T-helper 2 cell treated with Interferon-gamma antibody and Interleukin-4, amounts not matched to agents 100 ng/mL and 5 ng/mL, for 36 hours (primary cell): ENCODE measurements at regions not wholly inside any gene's neighbourhood (a gene's known extent, or its start where the extent isn't known, plus 50 kb on each side); places are given as distances from the start of the nearest gene placed in this dataset.

Source experiments
- intact Hi-C: fragments of 100-400 bp; cut with micrococcal nuclease; formaldehyde crosslinking; loops from one replicate; pipeline ENCODE4 v1.15.1; 2023

DNA sequence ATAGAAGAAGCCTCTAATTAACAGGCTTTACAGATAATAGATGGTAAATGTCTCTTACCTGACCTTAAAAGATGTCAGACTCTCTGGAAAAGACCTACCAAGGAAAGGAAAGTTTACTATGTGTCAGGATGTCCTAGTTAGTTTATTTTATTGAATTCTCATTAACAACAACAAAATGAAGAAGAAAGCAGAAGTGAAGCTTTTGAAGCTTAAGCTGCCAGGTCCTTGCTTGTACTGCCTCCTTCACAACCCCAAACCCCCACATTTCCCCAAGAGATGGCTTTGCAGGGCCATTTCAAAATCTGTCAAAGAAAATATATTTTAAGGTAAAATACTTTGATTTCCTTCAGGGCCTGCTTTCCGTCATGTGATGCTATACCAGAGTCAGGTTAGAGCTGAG lies 798.4 kb downstream of the TUSC7 start:
- intact Hi-C loops, result no loop called here

- intact Hi-C loops, result no loop called here
Measured at GRCh38 chr3:117509858-117510257, 800.3 kb downstream of the TUSC7 start.

DNA sequence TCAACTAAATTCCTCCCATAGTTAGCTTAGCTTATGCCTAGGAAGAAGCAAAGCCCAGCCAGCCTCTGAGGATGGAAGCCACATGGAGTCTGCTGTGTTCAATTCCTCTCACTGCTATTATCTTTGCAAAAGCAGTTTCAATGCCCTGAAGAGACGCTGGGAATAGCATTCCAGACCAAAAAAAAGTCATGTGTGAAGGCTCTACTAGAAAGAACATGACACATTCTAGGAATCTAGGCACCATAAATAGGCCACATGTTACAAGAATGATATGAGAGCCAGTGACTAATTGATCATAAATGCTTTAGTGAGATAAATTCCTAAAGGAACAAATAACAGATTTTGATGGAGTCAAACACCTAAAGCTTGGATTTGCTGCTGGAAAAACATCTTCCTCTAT lies 800.8 kb downstream of the TUSC7 start:
- intact Hi-C loops, result no loop called here

GRCh38 chr3:117512975-117513374 lies 803.4 kb downstream of the TUSC7 start:
- intact Hi-C loops, result no loop called here

- intact Hi-C loops, result no loop called here
Measured at GRCh38 chr3:117515309-117515708, 805.7 kb downstream of the TUSC7 start.

- intact Hi-C loops, result no loop called here
Measured at GRCh38 chr3:117518364-117518763, 808.8 kb downstream of the TUSC7 start.

- intact Hi-C loops, result no loop called here
Measured at GRCh38 chr3:117519776-117520175, 810.2 kb downstream of the TUSC7 start.

GRCh38 chr3:117520582-117520981 lies 811.0 kb downstream of the TUSC7 start:
- intact Hi-C loops, result no loop called here

- intact Hi-C loops, result no loop called here
Measured at GRCh38 chr3:117523418-117523817, 813.8 kb downstream of the TUSC7 start.

GRCh38 chr3:117524890-117525289 lies 815.3 kb downstream of the TUSC7 start:
- intact Hi-C loops, result no loop called here

DNA sequence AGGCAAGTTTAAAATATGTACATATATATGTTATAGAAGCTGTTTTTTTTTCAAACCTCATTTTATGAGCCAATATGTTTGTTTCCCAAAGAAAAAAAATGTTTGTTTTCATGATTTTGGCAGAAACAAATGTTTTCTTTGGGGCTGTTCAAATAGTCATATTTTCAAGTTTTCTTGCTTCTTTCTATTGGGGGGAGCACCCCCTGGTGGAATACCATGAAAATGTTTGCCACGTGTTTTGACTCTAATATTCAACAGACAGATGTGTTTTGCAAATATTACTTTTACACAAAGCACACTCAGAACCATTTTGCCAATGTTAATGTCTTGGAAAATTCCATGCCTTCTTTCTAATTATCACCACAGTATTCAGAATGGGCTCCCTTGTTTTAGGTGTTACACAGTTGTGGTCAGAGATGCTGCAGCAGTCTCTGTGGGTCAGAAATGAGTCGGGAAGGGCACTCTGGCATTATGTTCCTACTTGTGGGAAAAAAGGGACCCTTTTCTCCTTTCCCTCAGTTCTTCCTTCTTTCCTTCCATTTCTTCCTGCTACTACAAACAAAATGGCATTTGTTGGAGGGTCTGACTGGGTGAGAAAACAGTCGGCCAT lies 817.0 kb downstream of the TUSC7 start:
- intact Hi-C loops, result loop anchor here (2.0 kb wide), 1 partner anchor 508 kb away; no protein-coding TSS in a partner anchor

- intact Hi-C loops, result loop anchor here (2.0 kb wide), 1 partner anchor 509 kb away; no protein-coding TSS in a partner anchor
Measured at GRCh38 chr3:117527346-117527745, 817.8 kb downstream of the TUSC7 start.

GRCh38 chr3:117528688-117529087 lies 819.1 kb downstream of the TUSC7 start:
- intact Hi-C loops, result no loop called here

DNA sequence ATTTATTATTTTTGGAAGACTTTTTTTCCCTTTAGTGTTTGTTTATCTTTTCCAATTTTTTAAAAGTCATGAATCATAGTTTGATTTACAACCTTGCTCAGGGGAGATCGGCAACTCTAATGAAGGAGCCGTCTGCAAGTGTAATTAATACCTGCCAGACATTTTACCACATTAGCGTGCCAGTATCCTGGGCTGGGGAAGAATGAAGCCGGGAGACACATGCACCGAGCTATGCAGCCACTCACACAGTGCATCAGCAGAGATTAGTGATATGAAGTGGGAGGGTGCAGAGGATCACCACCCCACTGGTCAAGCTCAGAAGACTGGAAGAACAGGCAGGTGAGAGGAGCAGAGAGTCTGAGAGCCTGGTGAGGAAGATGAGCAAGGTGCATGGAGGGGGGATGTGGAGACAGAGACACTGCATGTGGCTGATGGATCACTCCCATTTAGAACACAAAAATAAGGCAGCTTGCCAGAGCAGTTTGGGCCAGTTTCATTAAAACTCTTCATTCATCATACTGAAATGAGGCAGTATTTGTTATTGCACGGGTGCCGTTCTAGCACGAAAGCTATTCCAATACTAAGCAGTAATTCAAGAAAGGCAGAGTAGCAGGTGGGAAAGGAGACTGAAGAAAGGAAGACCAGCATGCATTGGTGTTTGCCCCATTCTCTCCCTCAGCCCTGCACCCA lies 821.6 kb downstream of the TUSC7 start:
- intact Hi-C loops, result no loop called here

DNA sequence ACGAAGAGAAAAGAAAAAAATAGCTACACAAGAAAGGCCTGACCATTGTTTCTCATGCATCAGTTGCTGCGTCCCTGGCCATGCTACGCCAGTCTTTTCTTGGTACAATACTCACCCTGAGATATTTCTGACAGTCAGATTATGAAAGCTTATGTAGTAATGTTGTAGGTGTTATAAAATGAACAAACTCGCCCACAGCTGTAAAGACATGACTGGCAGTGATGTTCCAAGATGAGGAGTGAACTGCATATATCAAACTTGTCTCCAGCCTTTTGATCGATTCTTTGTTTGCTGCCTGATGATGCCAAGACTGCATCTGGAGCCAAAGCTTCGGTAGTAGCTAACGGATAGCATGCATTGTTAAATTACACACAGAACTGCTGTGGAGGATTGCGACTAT lies 822.7 kb downstream of the TUSC7 start:
- intact Hi-C loops, result no loop called here

GRCh38 chr3:117534138-117534537 lies 824.6 kb downstream of the TUSC7 start:
- intact Hi-C loops, result no loop called here

- intact Hi-C loops, result no loop called here
Measured at GRCh38 chr3:117536006-117536405, 826.4 kb downstream of the TUSC7 start.

- intact Hi-C loops, result no loop called here
Measured at GRCh38 chr3:117537949-117538348, 828.4 kb downstream of the TUSC7 start.

GRCh38 chr3:117539729-117540128 lies 830.1 kb downstream of the TUSC7 start:
- intact Hi-C loops, result no loop called here

GRCh38 chr3:117540597-117540996 lies 831.0 kb downstream of the TUSC7 start:
- intact Hi-C loops, result no loop called here

DNA sequence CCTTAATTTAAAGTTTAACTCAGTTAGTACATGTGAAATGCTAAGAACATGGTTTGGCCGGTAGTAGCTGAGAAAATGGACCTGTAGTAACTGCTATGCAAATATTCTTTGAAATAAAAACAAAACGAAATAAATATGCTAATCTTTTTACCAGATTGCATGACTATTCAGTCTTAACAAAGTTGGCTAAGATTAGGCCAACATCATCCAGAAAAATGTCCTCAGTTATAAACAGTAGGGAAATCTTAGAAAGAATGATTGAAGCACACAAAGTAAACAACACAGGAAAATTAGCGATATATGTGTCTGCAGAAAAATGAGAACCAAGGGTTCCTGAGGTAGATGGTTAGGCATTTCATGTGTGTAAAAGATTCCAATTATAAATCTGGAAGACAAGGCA lies 832.1 kb downstream of the TUSC7 start:
- intact Hi-C loops, result no loop called here

DNA sequence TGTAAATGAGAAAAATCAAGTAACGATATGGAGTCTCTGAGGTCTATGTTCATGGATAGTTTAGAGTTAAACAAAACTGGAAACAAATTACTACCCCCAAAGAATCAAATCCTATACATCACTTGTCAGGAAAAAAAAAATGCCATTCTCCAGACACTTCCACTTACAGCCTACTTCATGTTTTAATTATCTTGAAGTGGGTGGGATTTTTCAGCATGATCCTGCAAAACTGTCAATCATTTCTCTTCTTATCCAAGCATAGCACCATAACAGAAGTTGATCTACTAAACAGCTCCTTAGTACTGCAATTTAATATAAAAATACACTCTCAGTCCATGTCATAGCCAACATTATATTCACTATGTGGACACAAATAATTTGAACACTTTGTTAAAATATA lies 833.9 kb downstream of the TUSC7 start:
- intact Hi-C loops, result no loop called here

DNA sequence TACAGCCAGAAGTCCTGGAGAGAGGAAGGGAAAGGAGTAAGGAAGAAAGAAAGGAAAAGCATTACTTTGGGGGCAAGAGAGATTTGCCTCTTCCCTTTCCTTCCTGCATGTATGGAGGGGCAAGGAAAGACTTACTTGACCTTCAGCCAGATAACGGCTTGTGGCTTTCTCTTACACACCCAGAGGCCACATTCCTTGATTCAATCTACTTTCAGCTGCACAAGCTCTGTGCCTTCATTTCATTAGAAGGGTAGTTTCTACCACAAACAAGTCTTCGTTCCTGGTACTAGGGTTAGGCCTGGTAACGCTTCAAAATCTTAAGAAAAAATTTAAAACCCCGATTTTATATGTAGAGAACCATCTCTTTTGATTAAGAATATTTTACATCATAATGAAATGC lies 835.9 kb downstream of the TUSC7 start:
- intact Hi-C loops, result no loop called here
